BE2C (cell line): ENCODE measurements at regions not wholly inside any gene's neighbourhood (a gene's known extent, or its start where the extent isn't known, plus 50 kb on each side); places are given as distances from the start of the nearest gene placed in this dataset.

ENCODE experiments used
- DNase-seq: peaks from one replicate; pipeline ENCODE4 v3.0.0-alpha.2; 2020
- H3K27me3 ChIP-seq: fragments of 250-450 bp; sonication (Bioruptor Pico); 2 replicates; pipeline ENCODE4 v1.5.1; 2020; ENCODE audit warnings: mild to moderate bottlenecking
- H3K36me3 ChIP-seq: fragments of 250-450 bp; sonication (Bioruptor Pico); 2 replicates; pipeline ENCODE4 v1.5.1; 2020; ENCODE audit warnings: mild to moderate bottlenecking
- H3K4me1 ChIP-seq: fragments of 250-450 bp; sonication (Bioruptor Pico); 2 replicates; pipeline ENCODE4 v1.5.1; 2020
- H3K4me3 ChIP-seq: 2 replicates; pipeline ENCODE4 v1.5.1; 2011; ENCODE audit warnings: low read depth, low read length
- H3K9me3 ChIP-seq: fragments of 250-450 bp; sonication (Bioruptor Pico); 2 replicates; pipeline ENCODE4 v1.5.1; 2020
- TF ChIP-seq, protein P1 (sequence below): IDR thresholded peaks from 2 replicates; pipeline ENCODE4 v1.5.1; 2012; ENCODE audit warnings: mild to moderate bottlenecking, low read depth, low read length

DNA sequence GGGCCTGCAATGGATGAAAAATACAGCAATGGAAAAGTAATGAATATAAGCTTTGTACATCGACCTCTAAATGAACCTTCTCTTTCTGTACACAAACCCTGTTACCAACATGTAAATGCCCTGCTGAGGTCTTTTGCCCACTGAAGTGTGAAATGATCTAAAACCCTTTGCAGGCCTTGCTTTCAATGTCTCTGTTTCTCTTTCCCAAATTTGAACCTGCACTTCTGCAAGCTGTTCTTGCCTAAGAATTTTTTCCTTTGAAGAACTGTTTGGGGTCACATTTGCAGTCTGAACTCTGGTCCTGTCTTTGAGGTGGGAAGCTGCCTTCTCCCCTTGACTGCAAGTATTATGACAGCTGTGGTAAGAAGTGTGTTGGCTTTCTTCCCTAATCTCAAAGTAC is 1237.1 kb downstream of the FAM181B start:
- TF ChIP-seq, protein P1, sequence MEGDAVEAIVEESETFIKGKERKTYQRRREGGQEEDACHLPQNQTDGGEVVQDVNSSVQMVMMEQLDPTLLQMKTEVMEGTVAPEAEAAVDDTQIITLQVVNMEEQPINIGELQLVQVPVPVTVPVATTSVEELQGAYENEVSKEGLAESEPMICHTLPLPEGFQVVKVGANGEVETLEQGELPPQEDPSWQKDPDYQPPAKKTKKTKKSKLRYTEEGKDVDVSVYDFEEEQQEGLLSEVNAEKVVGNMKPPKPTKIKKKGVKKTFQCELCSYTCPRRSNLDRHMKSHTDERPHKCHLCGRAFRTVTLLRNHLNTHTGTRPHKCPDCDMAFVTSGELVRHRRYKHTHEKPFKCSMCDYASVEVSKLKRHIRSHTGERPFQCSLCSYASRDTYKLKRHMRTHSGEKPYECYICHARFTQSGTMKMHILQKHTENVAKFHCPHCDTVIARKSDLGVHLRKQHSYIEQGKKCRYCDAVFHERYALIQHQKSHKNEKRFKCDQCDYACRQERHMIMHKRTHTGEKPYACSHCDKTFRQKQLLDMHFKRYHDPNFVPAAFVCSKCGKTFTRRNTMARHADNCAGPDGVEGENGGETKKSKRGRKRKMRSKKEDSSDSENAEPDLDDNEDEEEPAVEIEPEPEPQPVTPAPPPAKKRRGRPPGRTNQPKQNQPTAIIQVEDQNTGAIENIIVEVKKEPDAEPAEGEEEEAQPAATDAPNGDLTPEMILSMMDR: no peak
- Histone ChIP-seq H3K36me3 (no peaks in the 10 kb centered on the region), H3K9me3 (no peaks in the 10 kb centered on the region), H3K4me3 (no peak overlapping the region), H3K4me1 (no peaks in the 10 kb centered on the region), H3K27me3 (no peaks in the 10 kb centered on the region)
- no peak for DNase-seq

DNA sequence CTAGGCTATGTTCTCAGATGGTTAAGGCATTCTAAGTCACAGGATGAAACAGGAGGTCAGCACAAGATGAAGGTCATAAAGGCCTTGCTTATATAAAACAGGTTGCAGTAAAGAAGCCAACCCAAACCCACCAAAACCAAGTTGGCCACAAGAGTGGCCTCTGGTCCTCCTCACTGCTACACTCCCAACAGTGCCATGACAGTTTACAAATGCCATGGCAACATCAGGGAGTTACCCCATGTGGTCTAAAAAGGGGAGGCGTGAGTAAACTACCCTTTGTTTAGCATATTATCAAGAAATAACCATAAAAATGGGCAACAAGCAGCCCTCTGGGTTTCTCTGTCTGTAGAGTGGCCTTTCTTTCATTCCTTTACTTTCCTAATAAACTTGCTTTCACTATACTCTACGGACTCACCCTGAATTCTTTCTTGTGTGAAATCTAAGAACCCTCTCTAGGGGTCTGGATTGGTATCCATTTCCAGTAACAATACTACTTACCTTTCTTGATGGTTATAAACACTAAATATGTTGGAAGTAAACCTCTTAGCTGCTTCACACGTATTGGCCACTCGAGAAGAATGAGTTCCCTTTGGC is 1237.9 kb downstream of the FAM181B start:
- no peak overlapping the region for H3K4me3 ChIP-seq
- TF ChIP-seq, protein P1: no peak
- H3K27me3 ChIP-seq: no peaks in the 10 kb centered on the region
- no peaks in the 10 kb centered on the region for H3K4me1 ChIP-seq
- no peaks in the 10 kb centered on the region for H3K9me3 ChIP-seq
- H3K36me3 ChIP-seq: no peaks in the 10 kb centered on the region
- no peak for DNase-seq

DNA sequence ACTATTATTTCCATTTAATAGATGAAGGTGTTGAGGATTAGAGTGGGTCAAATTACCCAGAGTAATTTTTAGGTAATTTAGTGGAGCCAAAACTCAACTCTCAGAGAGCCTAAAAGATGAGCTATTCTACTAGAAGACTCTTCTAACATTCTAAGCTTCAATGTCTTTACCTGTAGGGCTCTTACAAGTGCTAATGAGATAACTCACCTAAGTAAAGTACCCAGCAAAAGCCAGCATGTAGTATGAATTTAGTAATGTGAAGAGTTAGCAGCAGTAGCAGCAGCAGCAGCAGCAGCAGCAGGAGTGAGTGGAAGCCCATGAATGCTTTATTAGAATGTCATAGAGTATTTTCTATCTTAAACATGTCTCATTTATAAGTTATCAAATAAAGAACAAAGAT is 1239.2 kb downstream of the FAM181B start:
- Histone ChIP-seq H3K4me3 (no peak overlapping the region), H3K27me3 (no peaks in the 10 kb centered on the region), H3K9me3 (no peaks in the 10 kb centered on the region), H3K4me1 (no peaks in the 10 kb centered on the region), H3K36me3 (no peaks in the 10 kb centered on the region)
- TF ChIP-seq, protein P1: no peak
- DNase-seq: no peak

DNA sequence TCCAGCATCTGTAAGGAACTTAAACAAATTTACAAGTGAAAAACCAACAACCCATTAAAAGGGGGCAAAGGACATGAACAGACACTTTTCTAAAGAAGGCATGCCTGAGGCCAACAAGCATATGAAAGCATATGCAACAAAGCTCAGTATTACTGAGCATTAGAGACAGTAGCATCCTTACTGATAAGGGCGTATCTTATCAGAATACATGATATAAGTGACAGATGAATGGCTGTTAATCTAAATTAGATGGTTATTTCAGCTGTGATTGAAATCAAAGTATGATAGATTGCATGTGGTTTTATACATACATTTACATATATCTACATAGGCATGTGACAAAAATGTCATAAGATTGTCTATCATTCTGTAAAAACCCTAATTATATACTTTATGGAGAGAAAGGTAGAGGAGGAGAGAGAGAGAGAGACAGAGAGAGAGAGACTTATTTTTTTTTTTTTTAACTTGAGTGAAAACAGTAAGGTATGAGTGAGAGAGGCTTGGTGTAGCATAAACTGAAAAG is 1240.7 kb downstream of the FAM181B start:
- Histone ChIP-seq H3K4me1 (no peaks in the 10 kb centered on the region), H3K36me3 (no peaks in the 10 kb centered on the region), H3K4me3 (no peak overlapping the region), H3K9me3 (no peaks in the 10 kb centered on the region), H3K27me3 (no peaks in the 10 kb centered on the region)
- no peak for DNase-seq
- TF ChIP-seq, protein P1: no peak

DNA sequence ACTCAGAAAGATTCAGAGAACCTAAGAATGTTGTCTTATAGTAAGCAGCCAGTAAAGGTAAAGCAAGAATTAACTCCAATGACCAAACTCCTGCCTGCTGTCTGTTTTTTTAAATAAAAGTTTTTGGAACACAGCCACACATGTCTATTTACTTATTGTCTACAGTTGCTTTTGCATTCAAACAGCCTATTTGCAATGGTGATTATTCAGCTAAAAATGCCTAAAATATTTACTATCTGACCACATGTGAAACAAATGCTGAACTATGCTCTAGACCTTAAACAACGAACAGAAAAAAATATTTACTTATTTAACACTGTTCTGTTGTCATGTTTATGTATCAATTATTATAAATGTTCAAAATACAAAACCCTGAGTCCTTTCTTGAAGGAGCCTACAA is 1246.6 kb downstream of the FAM181B start:
- H3K9me3 ChIP-seq: no peaks in the 10 kb centered on the region
- no peaks in the 10 kb centered on the region for H3K36me3 ChIP-seq
- TF ChIP-seq, protein P1: no peak
- no peaks in the 10 kb centered on the region for H3K4me1 ChIP-seq
- no peak for DNase-seq
- no peaks in the 10 kb centered on the region for H3K27me3 ChIP-seq
- no peak overlapping the region for H3K4me3 ChIP-seq

GRCh38 chr11:81484196-81484595 is 1249.5 kb downstream of the FAM181B start:
- TF ChIP-seq, protein P1: no peak
- H3K4me1 ChIP-seq: no peaks in the 10 kb centered on the region
- H3K27me3 ChIP-seq: no peaks in the 10 kb centered on the region
- DNase-seq: no peak
- H3K9me3 ChIP-seq: no peaks in the 10 kb centered on the region
- H3K4me3 ChIP-seq: no peak overlapping the region
- H3K36me3 ChIP-seq: no peaks in the 10 kb centered on the region
